Heart left ventricle (tissue), 16 donors: ENCODE measurements at regions not wholly inside any gene's neighbourhood (a gene's known extent, or its start where the extent isn't known, plus 50 kb on each side); places are given as distances from the start of the nearest gene placed in this dataset.

Source experiments
- ATAC-seq, 4 donors: fragments of 200-7000 bp; cut with Tn5 transposase; one replicate each; pipeline ENCODE4 v1.9.1; 2020 to 2022; ENCODE audit warnings: moderate library complexity in 4 of 4, mild to moderate bottlenecking in 3 of 4, moderate number of reproducible peaks in 1 of 4
- DNase-seq, 5 donors: peaks; one replicate each; pipeline ENCODE4 v3.0.0-alpha.2; 2020
- H3K27ac ChIP-seq, 12 donors: fragments of 200-600 bp; sonication (generic) in 4 of 12; one replicate each; pipeline versions ENCODE4 v1.5.0 to v1.8.0; 2016 to 2022; ENCODE audit warnings: mild to moderate bottlenecking in 2 of 12
- H3K27me3 ChIP-seq, 9 donors: fragments of 200-600 bp; sonication (generic) in 2 of 9; one replicate each; pipeline versions ENCODE4 v1.5.1 to v1.8.0; 2016 to 2022; ENCODE audit warnings: mild to moderate bottlenecking in 3 of 9
- H3K36me3 ChIP-seq, 9 donors: fragments of 200-600 bp; sonication (generic) in 2 of 9; one replicate each; pipeline versions ENCODE4 v1.5.0 to v1.8.0; 2018 to 2022; ENCODE audit warnings: mild to moderate bottlenecking in 2 of 9
- H3K4me1 ChIP-seq, 12 donors: fragments of 200-600 bp; sonication (generic) in 4 of 12; one replicate each; pipeline versions ENCODE4 v1.5.0 to v1.8.0; 2016 to 2022; ENCODE audit warnings: mild to moderate bottlenecking in 3 of 12
- H3K4me3 ChIP-seq, 12 donors: fragments of 200-600 bp; sonication (generic) in 4 of 12; one replicate each; pipeline versions ENCODE4 v1.5.0 to v1.8.0; 2017 to 2022; ENCODE audit warnings: mild to moderate bottlenecking in 9 of 12, moderate library complexity in 4 of 12
- H3K9me3 ChIP-seq, 12 donors: fragments of 200-600 bp; sonication (generic) in 4 of 12; one replicate each; pipeline versions ENCODE4 v1.5.0 to v1.8.0; 2016 to 2022; ENCODE audit warnings: mild to moderate bottlenecking in 1 of 12
- CTCF ChIP-seq, 12 donors: fragments of 200-600 bp; sonication (generic) in 4 of 12; IDR thresholded peaks; one replicate each; pipeline versions ENCODE4 v1.5.0 to v1.8.0; 2018 to 2022; ENCODE audit warnings: antibody characterized with exemption in 12 of 12, mild to moderate bottlenecking in 5 of 12
- POLR2A ChIP-seq, 2 donors: fragments of 450-650 bp; IDR thresholded peaks; one replicate each; pipeline ENCODE4 v1.6.1; 2017; ENCODE audit warnings: antibody characterized with exemption in 2 of 2, mild to moderate bottlenecking in 2 of 2, moderate library complexity in 2 of 2
- WGBS, 4 donors: extraction: QIAGEN DNeasy Blood & Tissue Kit in 2 of 4; methylation state at CpG; one replicate each; pipeline versions ENCODE4 v1.1.5 to v1.1.7; 2013 to 2018; 5-methylcytosine and 5-hydroxymethylcytosine counted together
- intact Hi-C, 10 donors: fragments of 100-400 bp; cut with DNase I; formaldehyde crosslinking; loops; one replicate each; pipeline versions ENCODE4 v1.11.1 to v1.14.2; 2022
- donor health status: ischemic (EF 13 %, LVEDD 7.1; RV severe dilation, severe dysfunction).
- donor health status: healthy with polysubstance abuse.
- donor health status: DM: no; HTN: yes; CAD: no.
- donor health status: DM: no; HTN: no; CAD: no.
- donor health status: ischemic (EF 25% LVEDD 6.9; RV normal size, moderate dysfunction).
- donor health status: ischemic (EF 25% LVEDD 5.7; RV mildly dilated, moderate dysfunction).
- donor health status: healthy.
- donor health status: DM: yes; HTN: yes; CAD: no.
- donor health status: ischemic (EF 35%, LVEDD 5.7; RV mildly dilated, moderate dysfunction).
- donor health status: nonischemic (EF 11% LVEDD 7.7; RV severe dilation, severe dysfunction).
- donor health status: DM: yes; HTN: yes; CAD: no.
- donor health status: PGD.
- donor health status: ischemic (EF 29% LVEDD 5.4; RV normal size, mild dysfunction).
- donor health status: nonischemic (EF 23%, LVEDD 6.1; RV moderate dilation, normal function).

GRCh38 chr6:167532410-167533288 lies 207.8 kb downstream of the TTLL2 start:
- no peaks in the 10 kb centered on the region for H3K36me3 ChIP-seq
- WGBS, 4 donors: 91 to 96% (median 93%) methylated on average over 17 of the region's 17 CpGs
- intact Hi-C loops: no loop called here
- H3K4me3 ChIP-seq: no peak overlapping the region
- H3K4me1 ChIP-seq: peaks cover 0 to 7% (median 0%) of the 10 kb centered on the region in 12 donors
- H3K27me3 ChIP-seq: peaks cover 0 to 2% (median 0%) of the 10 kb centered on the region in 9 donors
- TF ChIP-seq CTCF (IDR thresholded peaks at IDR 0.05) (no peak), POLR2A (IDR thresholded peaks at IDR 0.05) (no peak)
- no peak for ATAC-seq
- no peak for DNase-seq
- H3K9me3 ChIP-seq: no peaks in the 10 kb centered on the region
- H3K27ac ChIP-seq: no peak overlapping the region

- WGBS, 4 donors: 41 to 53% (median 49%) methylated on average over 5 of the region's 5 CpGs
- Histone ChIP-seq H3K4me3 (no peak overlapping the region), H3K9me3 (no peaks in the 10 kb centered on the region), H3K36me3 (no peaks in the 10 kb centered on the region), H3K27me3 (peaks cover 0 to 2% (median 0%) of the 10 kb centered on the region in 9 donors), H3K27ac (no peak overlapping the region), H3K4me1 (peaks cover 0 to 7% (median 0%) of the 10 kb centered on the region in 12 donors)
- intact Hi-C loops: no loop called here
- TF ChIP-seq CTCF (IDR thresholded peaks at IDR 0.05): no peak
- TF ChIP-seq POLR2A (IDR thresholded peaks at IDR 0.05): no peak
- DNase-seq: no peak
- ATAC-seq: no peak
These were observed 209.0 kb downstream of the TTLL2 start for GRCh38 chr6:167533851-167534250.

GRCh38 chr6:167537816-167538215 lies 212.9 kb downstream of the TTLL2 start:
- Histone ChIP-seq H3K4me1 (peaks cover 0 to 7% (median 0%) of the 10 kb centered on the region in 12 donors), H3K4me3 (no peak overlapping the region), H3K9me3 (peaks cover 0 to 7% (median 0%) of the 10 kb centered on the region in 12 donors), H3K36me3 (no peaks in the 10 kb centered on the region), H3K27me3 (no peaks in the 10 kb centered on the region), H3K27ac (no peak overlapping the region)
- TF ChIP-seq CTCF (IDR thresholded peaks at IDR 0.05) (no peak), POLR2A (IDR thresholded peaks at IDR 0.05) (no peak)
- intact Hi-C loops: no loop called here
- DNase-seq: no peak
- no peak for ATAC-seq
- 65 to 97% (median 93%) methylated on average over 2 of the region's 2 CpGs for WGBS, 4 donors

GRCh38 chr6:167538746-167539145 lies 213.9 kb downstream of the TTLL2 start:
- 58 to 66% (median 62%) methylated on average over 4 of the region's 4 CpGs for WGBS, 4 donors
- intact Hi-C loops: no loop called here
- Histone ChIP-seq H3K4me3 (no peak overlapping the region), H3K36me3 (no peaks in the 10 kb centered on the region), H3K27ac (no peak overlapping the region), H3K27me3 (no peaks in the 10 kb centered on the region), H3K9me3 (peaks cover 0 to 7% (median 0%) of the 10 kb centered on the region in 12 donors), H3K4me1 (peaks cover 0 to 15% (median 6%) of the 10 kb centered on the region in 12 donors)
- DNase-seq (no peak), ATAC-seq (no peak)
- TF ChIP-seq CTCF (IDR thresholded peaks at IDR 0.05) (no peak), POLR2A (IDR thresholded peaks at IDR 0.05) (no peak)
